SK-MEL-5 (cell line): ENCODE measurements at regions not wholly inside any gene's neighbourhood (a gene's known extent, or its start where the extent isn't known, plus 50 kb on each side); places are given as distances from the start of the nearest gene placed in this dataset.
"Not testable (repeated sequence)": the region's sequence is repeated elsewhere in the genome, so short reads cannot be mapped to it uniquely, and the experiment has no call there.

Source experiments
- DNase-seq: peaks from one replicate; pipeline ENCODE4 v3.0.0-alpha.2; 2016; ENCODE audit warnings: low read depth, low spot score
- in situ Hi-C: cut with HindIII; loops from 2 replicates; pipeline ENCODE4 v1.10.0; 2016; ENCODE audit warnings: low sequenced_read_pairs, high pct_unique_total_duplicates, low pct_unique_long_range_greater_than_20kb

GRCh38 chr4:174041555-174042105 is 241.8 kb downstream of the FBXO8 start:
- in situ Hi-C loops = no loop called here
- no peak for DNase-seq

DNA sequence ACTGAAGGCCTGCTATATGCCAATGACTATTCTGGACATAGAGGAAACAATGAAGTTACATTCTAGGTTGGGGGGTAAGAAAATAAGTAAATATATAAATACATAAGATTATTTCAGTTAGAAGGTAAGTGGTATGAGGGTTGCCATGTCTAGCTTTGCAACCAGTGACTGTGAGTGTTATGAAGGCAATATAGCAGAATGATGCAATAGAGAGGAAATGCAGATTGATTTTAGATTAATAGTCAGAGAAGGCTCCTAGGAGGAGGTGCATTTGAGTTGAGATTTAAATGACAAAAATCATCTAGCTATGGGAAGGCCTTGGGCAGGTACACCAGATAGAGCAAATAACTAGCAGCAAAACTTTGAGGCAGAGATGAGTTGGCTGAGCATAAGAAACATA is 243.2 kb downstream of the FBXO8 start:
- DNase-seq = no peak
- in situ Hi-C loops = no loop called here

DNA sequence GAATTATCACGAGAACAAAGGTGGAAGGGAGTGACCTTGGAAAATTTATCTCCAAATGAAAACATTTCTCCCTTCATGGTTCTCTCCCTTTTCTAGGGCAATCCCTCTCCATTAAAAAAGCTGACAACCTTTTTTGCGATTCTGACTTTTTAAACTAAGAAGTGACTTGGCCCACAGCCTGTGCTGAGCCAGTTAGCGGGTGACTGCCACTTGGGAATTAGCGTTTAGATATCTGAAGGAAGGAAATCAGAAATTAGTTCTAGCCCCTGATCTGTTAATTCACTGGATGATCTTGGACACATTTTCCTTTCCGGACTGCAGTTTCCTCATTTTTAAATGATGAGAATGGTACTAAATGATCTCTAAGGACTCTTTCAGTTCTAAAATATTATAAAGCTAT is 245.0 kb downstream of the FBXO8 start:
- in situ Hi-C loops = no loop called here
- DNase-seq = no peak

DNA sequence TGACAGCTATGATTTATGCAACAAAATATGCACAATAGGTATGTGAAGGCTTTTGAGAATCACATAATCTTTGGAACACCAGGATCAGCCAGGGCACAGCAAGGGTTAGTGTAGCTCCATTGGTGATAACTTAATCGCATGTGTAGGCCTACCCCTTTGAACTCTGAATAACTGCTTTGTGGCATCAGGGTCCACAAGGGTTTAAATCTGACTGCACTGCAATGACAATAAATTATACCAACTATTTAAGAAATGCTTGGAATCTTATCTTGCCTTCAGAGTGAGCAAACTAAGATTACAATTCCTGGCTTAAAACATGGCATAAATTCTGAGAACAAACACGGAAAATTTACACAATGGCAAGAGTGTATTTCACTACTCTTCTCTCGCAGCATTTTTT is 245.8 kb downstream of the FBXO8 start:
- in situ Hi-C loops = no loop called here
- no peak for DNase-seq

DNA sequence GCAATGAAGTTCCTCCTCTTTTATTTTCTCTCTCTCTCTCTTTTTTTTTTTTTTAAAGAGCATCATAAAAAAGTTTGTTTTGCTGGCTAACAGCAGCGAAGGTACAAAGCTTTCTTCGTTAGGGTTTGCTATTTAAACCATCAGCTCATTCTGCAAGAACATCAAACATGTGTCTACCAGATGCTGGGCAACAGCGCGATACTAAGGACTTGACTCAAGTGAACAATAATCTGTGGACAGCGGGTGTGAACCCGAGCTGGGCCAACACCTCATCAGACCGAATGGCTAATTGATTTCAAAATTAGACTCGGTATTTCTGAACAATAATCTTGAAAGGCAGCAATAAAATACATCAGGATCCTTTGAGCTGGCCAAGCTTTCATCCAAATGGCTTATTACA is 246.4 kb downstream of the FBXO8 start:
- in situ Hi-C loops = no loop called here
- no peak for DNase-seq

DNA sequence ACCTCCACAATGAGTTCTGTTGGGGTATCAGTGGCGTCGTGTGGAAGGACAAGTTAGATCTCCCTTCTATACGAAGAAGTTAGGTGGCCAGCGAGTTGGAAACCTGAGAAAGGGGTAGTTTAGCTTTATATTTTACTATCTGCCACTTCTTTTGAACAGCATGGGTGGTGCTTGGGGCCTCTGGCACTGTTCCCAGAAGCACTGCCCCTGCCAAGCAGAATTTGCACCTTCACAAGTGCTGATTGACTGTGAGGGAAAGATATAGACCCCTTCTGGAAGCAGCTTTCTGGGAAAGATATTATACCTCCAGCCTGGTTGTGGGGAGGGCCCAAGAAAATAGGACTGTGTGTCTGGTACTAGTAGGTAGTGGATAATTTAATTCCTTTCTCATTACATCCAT is 246.9 kb downstream of the FBXO8 start:
- DNase-seq = no peak
- in situ Hi-C loops = no loop called here

DNA sequence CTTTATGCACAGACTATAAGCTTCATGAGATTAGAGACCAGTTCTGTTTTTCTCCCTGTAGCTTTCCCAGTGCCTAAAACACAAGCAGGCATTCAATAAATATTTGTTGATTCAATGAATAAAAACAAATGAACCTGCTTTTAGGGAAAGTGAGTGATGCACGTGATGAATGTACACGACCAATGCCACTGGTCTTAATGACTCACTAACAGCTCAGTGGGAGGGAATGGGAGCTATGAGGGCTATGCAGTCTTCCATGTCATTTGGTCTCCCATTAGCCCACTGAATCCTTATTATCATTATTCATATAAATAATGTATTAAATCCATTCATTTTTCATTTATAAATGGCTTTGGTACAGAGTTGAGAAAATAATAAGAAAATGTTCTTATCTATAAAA is 247.4 kb downstream of the FBXO8 start:
- in situ Hi-C loops = no loop called here
- no peak for DNase-seq

- DNase-seq = no peak
- in situ Hi-C loops = no loop called here
These were observed 259.8 kb downstream of the FBXO8 start for GRCh38 chr4:174023641-174024040.

DNA sequence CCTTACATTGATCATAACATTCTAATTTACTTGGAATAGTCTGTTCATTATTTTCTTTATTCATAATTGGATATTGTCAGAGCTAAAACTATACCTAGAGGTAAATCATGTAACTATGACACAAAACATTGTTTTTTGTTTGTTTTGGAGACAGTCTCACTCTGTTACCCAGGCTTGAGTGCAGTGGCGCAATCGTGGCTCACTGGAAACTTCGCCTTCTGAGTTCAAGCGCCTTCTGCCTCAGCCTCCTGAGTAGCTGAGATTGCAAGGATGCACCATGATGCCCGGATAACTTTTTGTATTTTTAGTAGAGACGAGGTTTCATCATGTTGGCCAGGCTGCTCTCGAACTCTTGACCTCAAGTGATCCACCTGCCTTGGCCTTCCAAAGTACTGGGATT is 265.2 kb downstream of the FBXO8 start:
- in situ Hi-C loops = no loop called here
- no peak for DNase-seq

DNA sequence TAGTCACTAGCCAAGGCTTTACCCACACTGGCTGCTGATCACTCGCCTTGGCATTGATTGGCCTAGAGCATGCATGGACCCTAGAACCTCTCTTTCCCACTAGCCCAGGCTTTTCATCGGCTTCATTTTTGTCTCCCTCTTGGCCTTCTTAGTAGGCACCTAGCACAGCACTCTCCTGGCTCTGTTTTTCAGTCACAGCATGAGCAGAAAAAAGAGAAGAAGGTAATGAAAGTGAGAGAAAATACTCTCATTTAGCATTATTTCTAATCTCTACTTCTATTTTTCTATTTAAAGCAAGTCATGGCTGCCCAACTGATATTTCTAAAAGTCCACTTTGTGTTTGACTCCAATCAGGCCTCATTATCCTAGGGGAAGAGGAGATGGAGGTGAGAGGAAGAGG is 267.2 kb downstream of the FBXO8 start:
- in situ Hi-C loops = no loop called here
- no peak for DNase-seq

DNA sequence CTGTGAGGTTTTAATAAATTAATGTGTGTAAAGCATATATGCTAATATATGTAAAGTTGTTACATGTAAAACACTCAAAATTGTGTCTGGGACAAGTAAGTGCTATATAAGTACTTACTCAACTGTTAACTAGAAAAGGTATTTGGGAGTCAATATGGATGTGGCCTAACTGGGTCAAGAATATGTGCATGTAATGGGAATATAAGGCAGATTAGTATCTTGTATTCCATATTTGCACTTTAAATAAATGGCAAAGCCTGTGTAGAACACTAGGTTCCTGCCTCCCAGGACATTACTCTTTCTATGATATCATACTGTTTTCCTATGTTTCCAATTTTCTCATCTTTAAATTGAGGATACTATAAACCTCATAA is 270.6 kb downstream of the FBXO8 start:
- in situ Hi-C loops = no loop called here
- no peak for DNase-seq

DNA sequence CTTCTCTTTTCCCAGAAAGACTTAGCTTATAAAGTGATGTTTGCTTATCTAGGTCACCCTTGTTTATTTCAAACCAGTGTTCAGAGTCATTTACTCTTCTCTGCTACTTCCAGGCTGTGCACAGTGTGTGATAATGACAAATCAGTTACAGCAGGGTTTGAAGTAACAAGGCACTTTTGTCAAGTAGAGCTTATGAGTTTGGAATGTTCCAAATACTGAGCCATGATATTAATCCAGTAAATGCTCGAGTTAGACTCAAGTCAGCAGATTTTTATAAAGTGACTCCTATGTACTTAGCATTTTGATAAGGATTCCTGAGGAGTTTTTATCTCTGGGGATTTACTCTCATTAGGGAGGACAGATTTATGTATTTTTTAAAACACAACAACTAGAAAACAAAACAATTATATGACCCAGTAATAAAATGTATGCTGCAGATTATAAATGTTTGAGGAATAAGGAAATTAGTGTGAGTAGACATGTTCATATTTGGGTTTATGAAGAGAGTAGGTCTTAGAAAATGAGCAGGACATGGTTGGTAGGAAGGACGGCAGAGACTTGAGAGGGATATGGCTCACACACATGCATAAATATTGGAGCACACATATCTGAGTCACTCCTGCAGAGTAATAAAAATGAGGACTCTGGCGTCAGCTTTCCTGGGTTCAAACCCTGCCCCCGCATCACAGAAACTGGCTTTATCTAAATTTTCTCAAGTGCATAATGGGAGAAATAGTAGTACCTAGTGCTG is 271.2 kb downstream of the FBXO8 start:
- peak; percentile 14 for DNase-seq
- in situ Hi-C loops = no loop called here

DNA sequence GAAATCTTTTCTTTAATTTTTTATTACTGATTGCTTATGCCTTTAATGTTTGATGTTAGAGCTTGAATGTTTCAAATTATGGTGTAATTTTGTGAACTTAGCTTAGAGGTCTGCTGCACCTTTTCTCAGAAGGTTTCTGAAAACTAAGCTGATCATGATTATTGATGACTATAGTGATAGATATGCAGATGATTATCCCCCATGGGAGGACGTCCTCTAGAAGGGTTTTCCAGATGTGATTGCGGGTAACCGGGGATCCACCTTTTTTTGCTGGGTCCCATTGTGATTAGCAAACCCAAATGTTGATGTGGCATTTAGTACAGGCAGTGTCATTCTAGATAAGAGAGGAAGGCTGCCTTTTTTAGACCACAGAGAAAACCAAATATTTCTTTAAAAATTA is 272.9 kb downstream of the FBXO8 start:
- in situ Hi-C loops = no loop called here
- DNase-seq = no peak

DNA sequence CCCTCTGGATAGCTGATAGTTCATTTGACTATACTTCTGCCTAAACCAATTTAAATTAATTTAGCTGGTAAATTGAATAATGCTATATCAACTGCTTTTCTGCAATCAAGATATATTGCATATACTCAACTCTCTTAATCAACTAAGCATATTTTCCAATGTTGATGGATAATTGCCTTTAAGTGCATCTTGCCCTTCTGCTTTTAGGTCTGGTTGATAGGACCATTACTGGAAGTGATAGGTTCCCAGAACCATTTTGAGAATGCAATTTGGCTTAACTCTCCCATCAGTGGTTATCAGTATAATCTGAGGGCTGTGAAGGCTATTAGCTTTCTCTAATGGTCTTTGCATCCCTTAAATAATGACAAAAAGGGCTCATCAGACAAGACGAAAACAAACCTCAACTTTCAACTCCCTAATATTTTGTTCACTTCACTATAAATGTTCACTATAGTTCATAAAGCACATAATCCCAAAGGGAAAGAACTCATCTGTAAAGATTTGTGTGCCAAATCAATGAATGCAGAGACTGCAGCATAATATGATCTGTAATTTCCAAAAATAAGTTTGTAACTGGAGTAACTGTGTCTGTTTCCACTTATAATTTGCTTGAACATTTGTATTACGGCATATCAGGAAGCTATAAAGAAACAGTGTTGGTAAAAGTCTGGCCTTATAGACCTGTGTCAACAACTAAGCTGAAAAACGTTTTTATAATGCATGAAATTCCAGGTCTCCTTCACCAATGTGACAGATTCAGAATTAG is 273.6 kb downstream of the FBXO8 start:
- DNase-seq = no peak
- in situ Hi-C loops = no loop called here

DNA sequence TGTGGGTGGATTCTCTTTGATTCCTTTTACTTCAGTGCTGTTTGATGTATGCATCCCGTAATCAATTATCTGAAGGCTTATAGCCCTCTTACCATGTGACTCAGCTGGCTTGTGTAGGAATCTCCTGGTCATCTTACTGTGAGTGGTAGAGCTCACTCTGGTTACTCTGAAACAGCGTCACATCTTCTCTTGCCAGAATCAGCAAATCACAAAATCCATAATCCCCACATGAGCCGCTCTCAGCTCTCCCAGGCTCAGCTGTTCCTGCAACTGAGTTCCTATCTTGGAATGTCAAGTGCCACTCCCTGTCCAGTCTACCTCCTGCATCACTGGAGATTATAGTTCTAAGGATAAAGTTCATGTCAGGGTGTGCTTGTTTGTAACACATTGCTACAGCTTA is 278.0 kb downstream of the FBXO8 start:
- in situ Hi-C loops = no loop called here
- DNase-seq = no peak

GRCh38 chr4:173998471-173999144 is 284.9 kb downstream of the FBXO8 start:
- in situ Hi-C loops = no loop called here

GRCh38 chr4:173995779-173996178 is 287.7 kb downstream of the FBXO8 start:
- DNase-seq, in situ Hi-C loops: not testable (repeated sequence)

More at GRCh38 chr4:173998471-173999144, 284.9 kb downstream of the FBXO8 start:
- peak; percentile 71 for DNase-seq

- in situ Hi-C loops = no loop called here
These were observed 291.7 kb downstream of the FBXO8 start for GRCh38 chr4:173991814-173992213.

More at GRCh38 chr4:173991814-173992213, 291.7 kb downstream of the FBXO8 start:
- no peak for DNase-seq
